ENCODE measurements at regions not wholly inside any gene's neighbourhood (a gene's known extent, or its start where the extent isn't known, plus 50 kb on each side); places are given as distances from the start of the nearest gene placed in this dataset.

DNA sequence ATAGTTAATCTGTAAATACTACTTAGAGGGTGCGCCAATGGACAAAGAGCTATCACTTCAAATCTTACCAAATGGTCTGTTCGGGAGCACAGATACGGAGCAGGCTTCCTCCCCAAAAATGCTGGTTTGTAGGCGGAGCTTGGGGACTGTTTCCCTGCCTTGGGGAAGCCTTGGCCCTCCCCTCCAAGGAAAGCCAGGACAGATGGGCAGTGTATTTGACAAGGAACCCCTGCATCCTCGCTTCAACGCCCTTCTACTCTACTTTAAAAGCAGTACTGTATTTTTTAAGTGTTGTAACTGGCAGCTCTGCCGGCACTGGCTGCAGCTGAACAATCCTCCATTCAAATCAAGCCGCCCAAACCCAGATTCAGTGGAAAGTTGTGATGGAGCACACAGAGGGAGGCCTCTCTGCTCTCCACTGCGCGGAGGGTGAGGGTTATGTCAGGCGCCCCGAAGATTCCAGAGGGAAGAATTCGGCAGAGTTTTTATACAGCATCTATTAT is 83.1 kb upstream of the FNDC3B start:
- DNase-seq (ENCODE audit: low spot score), result peak; percentile 29

DNA sequence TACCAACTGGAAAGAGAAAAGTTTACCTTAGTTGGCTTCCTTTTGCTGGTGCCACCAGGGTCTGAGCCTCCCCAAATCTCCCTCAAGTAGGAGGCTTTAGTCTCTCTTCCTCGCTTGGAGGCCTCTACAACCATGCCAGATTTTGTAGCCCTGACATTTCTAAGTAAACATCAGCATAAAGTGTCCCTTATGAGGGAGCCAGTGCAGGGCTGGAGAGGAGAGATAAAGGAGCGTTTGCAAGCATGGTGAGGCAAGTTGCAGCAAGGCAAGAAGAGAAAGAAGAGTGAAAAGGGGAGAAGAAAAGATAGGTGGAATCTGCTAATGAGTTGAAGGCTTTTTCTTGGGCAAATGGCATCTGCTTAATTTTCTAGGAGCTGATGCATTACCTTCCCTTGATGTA is 82.7 kb upstream of the FNDC3B start:
- DNase-seq (ENCODE audit: low spot score), result no peak

GRCh38 chr3:171959532-171960089 is 79.8 kb upstream of the FNDC3B start:
- no peak for DNase-seq (ENCODE audit: low spot score)

- no peak for DNase-seq (ENCODE audit: low spot score)
These were observed 79.2 kb upstream of the FNDC3B start for GRCh38 chr3:171960159-171960558.

GRCh38 chr3:171962137-171962720 is 77.1 kb upstream of the FNDC3B start:
- no peak for DNase-seq (ENCODE audit: low spot score)

- DNase-seq (ENCODE audit: low spot score), result no peak
These were observed 75.8 kb upstream of the FNDC3B start for GRCh38 chr3:171963546-171963945.

- no peak for DNase-seq (ENCODE audit: low spot score)
These were observed 74.2 kb upstream of the FNDC3B start for GRCh38 chr3:171965067-171965712.

DNA sequence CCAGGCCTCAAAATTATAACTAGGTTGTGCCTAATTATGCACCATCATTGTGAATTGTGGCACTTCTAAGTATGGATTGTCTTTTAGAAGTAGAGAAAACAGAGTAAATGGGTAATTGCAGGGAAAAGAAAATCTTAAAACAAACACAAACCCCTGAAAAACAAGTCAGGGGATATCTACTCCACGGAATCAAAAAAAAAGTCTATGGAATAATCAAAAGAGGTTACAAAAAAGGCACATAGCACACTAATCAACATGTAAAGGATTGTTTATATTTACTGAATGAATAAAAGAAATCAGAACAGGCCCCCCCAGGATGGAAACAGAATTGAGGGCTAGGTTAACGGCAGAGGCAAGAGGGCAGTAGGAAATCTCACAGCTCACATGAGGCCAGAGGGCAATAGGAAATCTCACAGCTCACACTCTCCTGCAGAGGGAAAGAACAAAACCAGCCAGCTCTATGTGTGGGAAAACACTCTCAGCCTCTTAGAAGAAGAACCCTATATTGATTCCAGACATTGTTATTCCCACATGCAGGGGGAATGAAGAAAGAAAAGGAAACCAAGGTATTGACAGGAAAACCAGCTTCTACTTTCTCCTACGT is 72.7 kb upstream of the FNDC3B start:
- no peak for DNase-seq (ENCODE audit: low spot score)

DNA sequence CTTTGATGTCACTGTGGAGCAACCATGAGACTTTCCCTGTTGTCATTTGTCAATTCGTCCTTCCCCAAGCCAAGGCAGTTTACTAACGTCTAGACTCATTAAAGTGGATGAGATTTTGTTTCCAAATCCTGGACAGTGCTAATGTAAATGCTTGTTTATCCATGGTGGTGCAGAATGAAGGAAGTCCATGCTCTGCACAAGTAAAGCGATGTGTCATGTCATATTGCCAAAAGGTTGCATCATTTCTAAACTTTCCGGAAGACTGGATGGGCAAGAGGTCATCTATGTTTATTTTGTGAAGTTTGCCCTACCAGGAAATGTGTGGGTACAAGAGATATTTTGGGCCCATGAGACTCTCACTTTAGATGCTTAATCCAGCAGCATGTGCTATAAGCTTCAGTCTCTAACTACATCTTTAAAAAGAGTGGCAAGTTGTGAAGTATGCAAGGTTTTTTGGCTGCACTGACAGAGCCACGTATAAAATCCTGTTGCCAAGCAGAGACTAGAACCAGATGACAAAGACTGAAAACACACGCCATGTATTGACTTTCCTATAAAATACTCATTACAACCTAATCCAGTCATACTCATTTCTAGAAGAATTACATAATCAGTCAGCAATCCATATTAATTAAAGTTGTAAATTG is 72.1 kb upstream of the FNDC3B start:
- no peak for DNase-seq (ENCODE audit: low spot score)

GRCh38 chr3:171967932-171968678 is 71.3 kb upstream of the FNDC3B start:
- no peak for DNase-seq (ENCODE audit: low spot score)

- no peak for DNase-seq (ENCODE audit: low spot score)
These were observed 69.0 kb upstream of the FNDC3B start for GRCh38 chr3:171970301-171970788.

GRCh38 chr3:171971919-171972514 is 67.4 kb upstream of the FNDC3B start:
- no peak for DNase-seq (ENCODE audit: low spot score)

DNA sequence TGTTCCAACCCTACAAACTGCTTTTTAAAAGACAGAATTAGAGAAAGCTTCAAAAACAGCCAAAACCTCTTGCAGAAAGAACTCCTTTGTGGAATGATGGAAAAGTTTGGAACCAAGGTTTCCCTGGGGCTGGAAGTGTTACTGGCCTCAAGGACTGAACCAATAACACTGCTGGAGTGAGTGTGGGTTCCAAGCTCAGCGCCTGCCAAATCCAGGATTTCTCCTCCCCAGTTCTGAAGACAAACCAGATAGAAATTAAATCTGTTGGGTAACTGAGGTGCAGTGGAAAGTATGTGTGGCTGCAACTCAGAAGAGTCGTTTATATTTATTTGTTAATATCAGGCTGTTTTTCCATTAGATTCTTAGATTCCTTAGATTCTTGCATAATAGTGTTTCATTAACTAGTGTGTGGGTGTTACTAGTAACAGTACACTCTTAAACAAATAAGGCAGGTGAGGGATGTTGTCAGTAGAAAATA is 66.5 kb upstream of the FNDC3B start:
- no peak for DNase-seq (ENCODE audit: low spot score)

- no peak for DNase-seq (ENCODE audit: low spot score)
These were observed 64.2 kb upstream of the FNDC3B start for GRCh38 chr3:171974986-171975837.

DNA sequence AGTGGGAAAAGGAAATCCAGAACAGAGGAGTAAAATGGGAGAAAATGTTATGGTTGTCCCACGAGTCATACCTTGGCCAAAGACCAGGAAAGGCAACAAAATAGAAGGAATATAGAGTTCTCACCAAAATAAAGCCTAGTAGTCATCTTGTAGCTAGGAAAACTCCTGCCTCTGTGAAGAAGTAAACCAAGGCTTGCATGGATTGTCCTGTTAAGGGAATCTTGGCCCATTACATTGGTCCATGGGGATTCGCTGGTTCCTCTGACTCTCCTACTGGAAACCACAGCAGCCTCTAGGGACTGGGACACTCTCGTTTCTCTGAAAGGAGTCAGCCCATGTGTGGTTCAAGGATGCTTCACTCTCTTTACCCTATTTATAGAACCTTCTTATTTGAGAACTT is 62.9 kb upstream of the FNDC3B start:
- DNase-seq (ENCODE audit: low spot score), result no peak

- DNase-seq (ENCODE audit: low spot score), result no peak
These were observed 61.9 kb upstream of the FNDC3B start for GRCh38 chr3:171977441-171977840.

DNA sequence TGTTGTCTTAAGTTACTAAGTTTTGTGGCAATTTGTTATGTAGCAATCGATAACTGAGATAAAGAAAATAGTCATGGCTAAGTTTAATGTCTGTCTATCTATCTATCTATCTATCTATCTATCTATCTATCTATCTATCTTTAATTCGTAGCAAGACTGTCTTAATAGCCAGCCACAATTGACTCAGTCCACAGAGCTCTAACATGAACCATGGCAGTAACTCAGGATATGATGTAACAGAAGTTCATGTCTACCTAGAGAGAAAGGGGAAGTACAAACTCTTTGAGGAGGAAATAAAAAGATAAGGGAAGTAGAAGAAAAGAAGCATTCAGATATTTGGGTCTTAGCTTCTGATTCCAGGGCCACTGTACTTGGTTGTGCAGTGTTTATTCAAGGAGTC is 61.5 kb upstream of the FNDC3B start:
- peak; percentile 27 for DNase-seq (ENCODE audit: low spot score)

- no peak for DNase-seq (ENCODE audit: low spot score)
These were observed 61.0 kb upstream of the FNDC3B start for GRCh38 chr3:171978390-171978789.

- no peak for DNase-seq (ENCODE audit: low spot score)
These were observed 60.3 kb upstream of the FNDC3B start for GRCh38 chr3:171979081-171979480.

DNA sequence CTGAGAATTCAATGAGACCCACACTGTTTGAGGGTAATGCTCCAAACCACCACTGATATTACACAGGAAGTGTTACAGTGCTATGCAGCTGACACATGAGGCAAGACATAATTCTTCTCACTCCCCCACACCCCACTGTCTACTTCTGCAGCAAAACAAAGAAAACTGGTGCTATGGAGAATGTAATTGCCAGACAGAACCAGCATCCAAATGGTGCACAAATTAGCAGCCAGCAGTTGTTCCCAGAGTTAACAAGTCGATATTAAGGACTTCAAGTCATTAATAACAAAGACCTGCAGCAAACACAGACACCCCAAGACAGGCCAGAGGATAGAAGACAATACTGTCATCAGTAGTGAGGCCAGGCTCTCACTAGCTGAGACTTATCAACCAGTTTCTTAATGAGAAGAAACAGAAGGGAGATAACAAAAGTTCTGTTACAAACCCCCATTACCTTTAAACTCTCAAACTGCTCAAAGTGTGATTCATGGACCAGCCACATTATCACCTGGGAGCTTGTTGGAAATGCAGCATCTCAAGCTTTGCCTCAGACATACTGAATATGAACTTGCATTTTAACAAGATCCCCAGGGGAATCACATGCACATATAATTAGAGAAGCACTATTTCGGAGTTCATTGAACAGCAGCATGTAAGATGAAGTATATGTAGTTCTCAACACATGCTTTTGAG is 58.7 kb upstream of the FNDC3B start:
- DNase-seq (ENCODE audit: low spot score), result no peak

All from globus pallidus (tissue), 1 donor.